H1 (cell line): ENCODE measurements at regions not wholly inside any gene's neighbourhood (a gene's known extent, or its start where the extent isn't known, plus 50 kb on each side); places are given as distances from the start of the nearest gene placed in this dataset.

Source experiments
- ASH2L ChIP-seq: fragments of 200-600, 300-600 bp; sonication (generic); IDR thresholded peaks from one replicate; pipeline ENCODE4 v1.7.1; 2017; ENCODE audit warnings: low read length
- BACH1 ChIP-seq: IDR thresholded peaks from 2 replicates; pipeline ENCODE4 v1.6.1; 2012; ENCODE audit warnings: low read length, improper control_type of control experiment
- CBX8 ChIP-seq: fragments of 300-800, 300-1000 bp; sonication (generic); IDR thresholded peaks from 2 replicates; pipeline ENCODE4 v1.7.1; 2016; ENCODE audit warnings: low read depth, low read length, borderline replicate concordance
- CTCF ChIP-seq, 3 experiments: IDR thresholded peaks; 1 replicate in 2 of 3; 2 replicates in 1 of 3; pipeline versions ENCODE4 v1.5.1 to v1.6.1; 2011; ENCODE audit warnings: low read length in 3 of 3, mild to moderate bottlenecking in 3 of 3, inconsistent platforms in 2 of 3, low read depth in 1 of 3, moderate library complexity in 1 of 3; ENCODE audit not compliant: insufficient read depth in 1 of 3; ENCODE audit errors: control extremely low read depth in 1 of 3
- EP300 ChIP-seq, 2 experiments: IDR thresholded peaks; 1 replicate in 1 of 2; 2 replicates in 1 of 2; pipeline ENCODE4 v1.6.1; 2011 to 2012; ENCODE audit warnings: low read depth in 2 of 2, low read length in 2 of 2, mild to moderate bottlenecking in 2 of 2, borderline replicate concordance in 1 of 2, inconsistent platforms in 1 of 2, moderate library complexity in 1 of 2
- EZH2 ChIP-seq: fragments of 200-600 bp; sonication (generic); IDR thresholded peaks from 2 replicates; pipeline ENCODE4 v1.7.1; 2012; ENCODE audit warnings: low read depth, mild to moderate bottlenecking, moderate library complexity, low read length, inconsistent platforms; ENCODE audit not compliant: severe bottlenecking
- MAX ChIP-seq: IDR thresholded peaks from 2 replicates; pipeline ENCODE4 v1.6.1; 2012; ENCODE audit warnings: inconsistent platforms
- SIX5 ChIP-seq: IDR thresholded peaks from 2 replicates; pipeline ENCODE4 v1.6.1; 2011; ENCODE audit warnings: mild to moderate bottlenecking, low read depth, low read length
- TAF1 ChIP-seq: IDR thresholded peaks from 2 replicates; pipeline ENCODE4 v1.6.1; 2011; ENCODE audit warnings: mild to moderate bottlenecking, low read depth, low read length
- USF2 ChIP-seq: IDR thresholded peaks from 2 replicates; pipeline ENCODE4 v1.6.1; 2011; ENCODE audit warnings: low read length, improper control_type of control experiment
- YY1 ChIP-seq: IDR thresholded peaks from 2 replicates; pipeline ENCODE4 v1.6.1; 2011; ENCODE audit warnings: low read depth, mild to moderate bottlenecking, low read length

GRCh38 chr21:35203093-35203977 is 154.2 kb upstream of the RUNX1 start:
- TF ChIP-seq EZH2 = no peak
- TF ChIP-seq USF2 = no peak
- TF ChIP-seq CTCF (IDR thresholded peaks at IDR 0.05; ENCODE audit: control extremely low read depth in 1 of 3, insufficient read depth in 1 of 3, low read depth in 1 of 3, low read length in 3 of 3) = no peak
- no peak for TF ChIP-seq EP300 (IDR thresholded peaks at IDR 0.05; ENCODE audit: borderline replicate concordance in 1 of 2, low read depth in 2 of 2, low read length in 2 of 2)
- TF ChIP-seq YY1 = no peak
- TF ChIP-seq MAX = no peak
- no peak for TF ChIP-seq CBX8
- TF ChIP-seq TAF1 = no peak
- TF ChIP-seq BACH1 = no peak
- TF ChIP-seq SIX5 = no peak
- TF ChIP-seq ASH2L = no peak
